Endothelial cell (in vitro differentiated cells): ENCODE measurements at regions not wholly inside any gene's neighbourhood (a gene's known extent, or its start where the extent isn't known, plus 50 kb on each side); places are given as distances from the start of the nearest gene placed in this dataset.

Experiments used
- DNase-seq: peaks from one replicate; pipeline ENCODE4 v3.0.0; 2021; ENCODE audit warnings: low spot score
- H3K27ac Mint-ChIP-seq: one replicate; pipeline ENCODE4 v1.8.0; 2021; ENCODE audit warnings: mixed read lengths, inconsistent platforms; ENCODE audit not compliant: unreplicated experiment
- H3K27me3 Mint-ChIP-seq: one replicate; pipeline ENCODE4 v1.8.0; 2021; ENCODE audit warnings: mild to moderate bottlenecking, moderate library complexity, mixed read lengths, inconsistent platforms; ENCODE audit not compliant: unreplicated experiment
- H3K36me3 Mint-ChIP-seq: one replicate; pipeline ENCODE4 v1.8.0; 2021; ENCODE audit warnings: mild to moderate bottlenecking, low read depth, mixed read lengths, inconsistent platforms; ENCODE audit not compliant: unreplicated experiment
- H3K4me1 Mint-ChIP-seq: one replicate; pipeline ENCODE4 v1.8.0; 2021; ENCODE audit warnings: mild to moderate bottlenecking, mixed read lengths, inconsistent platforms; ENCODE audit not compliant: unreplicated experiment
- H3K4me3 Mint-ChIP-seq: one replicate; pipeline ENCODE4 v1.8.0; 2021; ENCODE audit warnings: mild to moderate bottlenecking, mixed read lengths, inconsistent platforms; ENCODE audit not compliant: unreplicated experiment
- H3K9me3 Mint-ChIP-seq: one replicate; pipeline ENCODE4 v1.8.0; 2021; ENCODE audit warnings: mixed read lengths, inconsistent platforms; ENCODE audit not compliant: unreplicated experiment
- TF ChIP-seq, protein P1 (sequence below): fragments of 200-600 bp; sonication (generic); IDR thresholded peaks from one replicate; pipeline ENCODE4 v1.5.0; 2021; ENCODE audit warnings: antibody characterized with exemption; ENCODE audit not compliant: unreplicated experiment

DNA sequence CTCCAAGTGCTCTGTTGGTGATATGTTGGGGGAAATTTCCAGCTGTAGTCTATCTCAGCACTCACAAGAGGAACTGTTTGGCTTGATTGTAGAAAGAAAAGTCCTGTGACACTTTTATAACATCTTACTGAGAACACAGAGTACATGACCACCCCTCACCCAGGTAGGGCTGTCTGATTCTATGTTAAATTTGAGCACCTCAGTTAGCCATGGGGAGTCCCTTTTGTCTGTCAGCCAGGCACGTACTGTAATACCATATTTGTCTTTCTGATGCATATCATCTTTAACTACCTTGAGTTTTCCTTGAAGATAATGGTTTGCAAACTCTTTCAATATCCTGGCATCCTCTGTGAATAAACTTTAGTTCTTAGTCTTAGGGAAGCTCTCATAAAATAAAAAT is 164.5 kb downstream of the IZUMO3 start:
- no peak overlapping the region for H3K27ac Mint-ChIP-seq
- H3K9me3 Mint-ChIP-seq, result no peaks in the 10 kb centered on the region
- DNase-seq, result no peak
- no peak overlapping the region for H3K4me3 Mint-ChIP-seq
- H3K36me3 Mint-ChIP-seq, result no peaks in the 10 kb centered on the region
- TF ChIP-seq, protein P1, sequence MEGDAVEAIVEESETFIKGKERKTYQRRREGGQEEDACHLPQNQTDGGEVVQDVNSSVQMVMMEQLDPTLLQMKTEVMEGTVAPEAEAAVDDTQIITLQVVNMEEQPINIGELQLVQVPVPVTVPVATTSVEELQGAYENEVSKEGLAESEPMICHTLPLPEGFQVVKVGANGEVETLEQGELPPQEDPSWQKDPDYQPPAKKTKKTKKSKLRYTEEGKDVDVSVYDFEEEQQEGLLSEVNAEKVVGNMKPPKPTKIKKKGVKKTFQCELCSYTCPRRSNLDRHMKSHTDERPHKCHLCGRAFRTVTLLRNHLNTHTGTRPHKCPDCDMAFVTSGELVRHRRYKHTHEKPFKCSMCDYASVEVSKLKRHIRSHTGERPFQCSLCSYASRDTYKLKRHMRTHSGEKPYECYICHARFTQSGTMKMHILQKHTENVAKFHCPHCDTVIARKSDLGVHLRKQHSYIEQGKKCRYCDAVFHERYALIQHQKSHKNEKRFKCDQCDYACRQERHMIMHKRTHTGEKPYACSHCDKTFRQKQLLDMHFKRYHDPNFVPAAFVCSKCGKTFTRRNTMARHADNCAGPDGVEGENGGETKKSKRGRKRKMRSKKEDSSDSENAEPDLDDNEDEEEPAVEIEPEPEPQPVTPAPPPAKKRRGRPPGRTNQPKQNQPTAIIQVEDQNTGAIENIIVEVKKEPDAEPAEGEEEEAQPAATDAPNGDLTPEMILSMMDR, result no peak
- H3K4me1 Mint-ChIP-seq, result no peaks in the 10 kb centered on the region
- H3K27me3 Mint-ChIP-seq, result no peaks in the 10 kb centered on the region

DNA sequence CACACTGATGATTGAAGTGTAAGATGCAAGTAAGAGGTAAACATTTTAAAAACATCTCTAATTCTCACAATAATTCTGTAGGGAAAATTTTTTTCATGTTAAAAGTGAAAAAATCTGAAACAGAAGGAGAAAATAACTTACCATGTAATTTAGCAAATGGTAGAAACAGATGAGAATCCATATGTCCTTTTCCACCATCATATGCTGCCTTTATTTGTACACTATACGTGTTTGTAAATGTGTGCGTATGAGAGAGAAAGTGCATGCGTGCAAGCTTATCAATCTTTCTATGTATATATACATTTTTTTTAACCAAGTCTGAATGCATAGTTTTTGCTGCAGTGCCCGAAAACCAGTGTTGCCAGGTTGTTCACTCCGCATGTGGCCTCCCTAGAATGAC is 186.7 kb downstream of the IZUMO3 start:
- H3K4me1 Mint-ChIP-seq, result no peaks in the 10 kb centered on the region
- TF ChIP-seq, protein P1, result no peak
- no peaks in the 10 kb centered on the region for H3K36me3 Mint-ChIP-seq
- H3K27me3 Mint-ChIP-seq, result no peaks in the 10 kb centered on the region
- H3K9me3 Mint-ChIP-seq, result peaks cover 8% of the 10 kb centered on the region
- no peak overlapping the region for H3K4me3 Mint-ChIP-seq
- no peak overlapping the region for H3K27ac Mint-ChIP-seq
- no peak for DNase-seq

DNA sequence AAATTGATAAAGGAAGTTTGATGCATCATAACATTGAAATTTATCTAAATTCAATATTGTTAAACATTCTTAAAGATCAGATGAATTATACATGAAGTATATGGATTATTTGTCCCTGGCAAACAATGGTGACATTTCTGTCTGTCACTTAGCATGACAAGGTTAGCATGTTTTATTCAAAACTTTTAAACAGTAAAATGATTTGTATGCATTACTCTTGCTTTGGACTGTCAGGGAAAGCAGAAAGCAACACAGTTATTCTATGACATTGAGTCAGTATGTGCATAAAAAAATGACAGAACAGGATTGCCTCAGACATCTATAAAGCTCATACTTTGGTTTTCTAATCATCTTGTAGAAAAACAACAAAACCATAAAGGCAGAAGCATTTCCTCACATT is 193.7 kb downstream of the IZUMO3 start:
- Mint-ChIP-seq H3K36me3 (no peaks in the 10 kb centered on the region), H3K27me3 (no peaks in the 10 kb centered on the region), H3K4me3 (no peak overlapping the region), H3K4me1 (no peaks in the 10 kb centered on the region), H3K9me3 (peaks cover 8% of the 10 kb centered on the region), H3K27ac (no peak overlapping the region)
- TF ChIP-seq, protein P1, result no peak
- no peak for DNase-seq

DNA sequence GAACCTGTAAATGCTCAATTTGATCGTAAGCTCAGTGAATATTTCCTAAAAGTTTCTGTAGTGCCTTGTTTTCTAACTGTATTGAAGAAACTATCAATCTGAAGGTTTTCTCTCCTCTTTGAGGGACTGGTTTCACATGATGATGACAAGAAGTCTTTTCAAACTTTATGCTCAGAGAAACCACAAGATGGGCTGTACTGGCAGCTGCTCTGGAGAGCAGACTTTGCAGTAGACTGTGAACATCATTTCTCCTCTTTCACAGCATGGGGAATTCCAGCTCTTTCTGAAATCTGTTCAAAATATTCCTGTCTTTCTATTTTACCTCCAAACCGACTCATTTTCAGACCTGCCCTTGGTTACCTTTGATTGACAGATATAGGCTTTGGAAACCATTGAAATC is 194.4 kb downstream of the IZUMO3 start:
- H3K9me3 Mint-ChIP-seq, result peaks cover 8% of the 10 kb centered on the region
- H3K4me1 Mint-ChIP-seq, result no peaks in the 10 kb centered on the region
- no peaks in the 10 kb centered on the region for H3K27me3 Mint-ChIP-seq
- H3K36me3 Mint-ChIP-seq, result no peaks in the 10 kb centered on the region
- no peak overlapping the region for H3K4me3 Mint-ChIP-seq
- H3K27ac Mint-ChIP-seq, result no peak overlapping the region
- TF ChIP-seq, protein P1, result no peak
- no peak for DNase-seq

DNA sequence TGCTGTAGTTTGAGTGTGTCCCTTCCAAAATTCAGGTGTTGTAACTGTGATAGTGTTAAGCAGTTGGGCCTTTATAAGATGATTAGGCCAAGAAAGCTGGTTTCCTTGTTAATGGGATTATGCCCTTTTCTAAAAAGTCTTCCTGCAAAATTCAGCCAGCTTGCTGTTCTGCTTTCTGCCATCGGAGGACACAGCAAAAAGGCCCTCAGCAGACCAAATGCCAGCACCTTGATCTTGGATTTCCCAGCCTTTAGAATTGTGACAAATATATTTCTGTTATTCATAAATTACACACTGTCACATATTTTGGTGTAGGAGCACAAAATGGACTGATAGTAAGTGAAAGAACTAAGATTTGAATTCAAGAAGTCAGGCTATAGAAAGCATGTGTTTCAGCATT is 203.2 kb downstream of the IZUMO3 start:
- no peak overlapping the region for H3K27ac Mint-ChIP-seq
- no peaks in the 10 kb centered on the region for H3K36me3 Mint-ChIP-seq
- no peak for DNase-seq
- H3K27me3 Mint-ChIP-seq, result no peaks in the 10 kb centered on the region
- no peak overlapping the region for H3K4me3 Mint-ChIP-seq
- no peaks in the 10 kb centered on the region for H3K9me3 Mint-ChIP-seq
- H3K4me1 Mint-ChIP-seq, result no peaks in the 10 kb centered on the region
- TF ChIP-seq, protein P1, result no peak
